GM04504 (cell line): ENCODE measurements at regions not wholly inside any gene's neighbourhood (a gene's known extent, or its start where the extent isn't known, plus 50 kb on each side); places are given as distances from the start of the nearest gene placed in this dataset.

Source experiments
- DNase-seq: peaks from one replicate; pipeline ENCODE4 v3.0.0-alpha.2; 2012; ENCODE audit warnings: low read depth

DNA sequence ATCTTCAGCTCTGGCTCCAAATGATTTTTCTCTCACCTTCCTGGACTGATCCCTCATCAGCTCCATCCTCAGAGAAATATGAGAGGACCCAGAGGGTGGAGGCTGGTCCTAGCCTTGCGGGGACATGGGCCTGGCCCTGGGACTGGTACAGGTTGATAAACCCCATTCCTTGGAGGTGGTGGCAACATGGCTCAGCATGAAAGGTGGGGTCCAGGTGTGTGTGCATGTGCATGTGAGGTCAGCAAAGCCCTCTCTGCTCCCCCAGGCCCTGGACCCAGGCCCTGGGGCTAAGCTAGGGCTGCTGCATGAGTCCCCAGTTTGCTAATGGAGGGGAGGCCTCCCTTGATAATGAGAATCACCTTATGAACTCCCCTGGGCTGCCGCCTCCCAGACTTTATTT is 363.1 kb downstream of the MATN1 start:
- DNase-seq: no peak

DNA sequence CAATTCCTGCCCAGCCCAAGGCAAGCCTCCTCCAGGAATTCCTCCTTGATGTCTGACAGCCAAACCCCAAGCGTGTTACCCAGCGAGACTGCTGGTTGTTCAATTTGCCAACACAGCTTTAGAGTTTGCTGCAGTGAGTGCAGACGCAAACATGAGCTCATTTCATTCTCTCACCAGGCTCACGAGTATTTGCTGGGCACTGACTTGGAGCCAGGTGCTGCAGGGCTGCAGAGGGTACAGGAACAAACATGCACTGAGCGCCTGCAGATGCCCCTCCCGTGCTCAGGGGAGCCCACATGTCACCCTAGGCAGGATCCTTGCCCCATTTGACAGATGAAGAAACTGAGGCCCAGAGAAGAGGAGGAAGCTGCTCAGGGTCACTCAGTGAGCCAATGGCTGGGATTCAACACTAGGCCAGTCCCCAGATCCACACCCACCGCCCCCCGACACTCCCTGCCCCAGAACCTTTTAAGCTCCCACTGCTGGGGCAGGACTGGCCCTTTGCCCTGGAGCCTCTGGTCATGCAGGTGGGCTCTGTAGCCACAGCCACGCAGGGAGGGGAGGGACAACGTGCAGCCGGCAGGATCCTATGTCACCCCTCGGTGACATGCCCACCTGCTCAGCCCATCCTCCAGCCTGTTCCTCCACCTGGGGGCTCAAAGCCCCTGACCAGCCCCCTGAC is 363.7 kb downstream of the MATN1 start:
- no peak for DNase-seq

DNA sequence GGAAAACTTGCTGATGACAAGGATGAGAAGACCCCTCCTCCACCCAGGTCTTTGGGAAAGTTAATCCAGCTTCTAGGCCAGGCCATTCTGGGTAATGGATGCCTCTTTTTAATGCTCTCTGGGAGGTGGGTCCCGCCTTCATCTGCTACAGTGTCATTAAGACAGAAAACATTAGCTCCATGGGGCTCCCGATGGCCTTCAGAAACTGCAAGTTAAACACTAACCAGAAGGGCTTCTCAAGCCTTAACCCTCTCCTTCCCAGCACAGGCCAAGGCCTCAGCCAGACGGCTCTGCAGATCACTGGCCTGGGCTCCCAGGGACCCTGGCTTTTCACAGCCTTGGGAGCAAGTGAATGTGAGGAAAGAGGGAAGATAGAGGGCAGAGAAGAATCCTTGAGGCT is 364.9 kb downstream of the MATN1 start:
- DNase-seq: no peak

DNA sequence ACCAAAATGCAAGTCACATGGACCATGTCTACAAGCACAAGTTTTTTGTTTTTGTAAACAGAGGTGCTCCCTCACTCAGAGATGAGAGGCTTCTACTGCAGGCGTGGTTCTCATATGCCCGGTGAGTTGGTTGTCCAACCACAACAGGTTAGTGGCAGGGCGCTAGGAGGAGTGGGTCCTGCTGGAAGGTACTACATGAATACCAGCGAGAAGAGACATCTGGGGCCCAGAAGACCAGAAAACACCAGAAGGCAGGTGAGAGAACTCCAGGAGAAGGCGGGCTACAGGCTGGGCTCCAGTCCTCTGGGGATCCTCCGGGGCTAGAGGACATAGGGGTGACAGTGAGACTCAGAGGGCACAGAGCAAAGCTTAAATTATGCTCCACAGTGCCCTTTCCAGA is 366.5 kb downstream of the MATN1 start:
- no peak for DNase-seq

GRCh38 chr1:30354410-30354809 is 369.0 kb downstream of the MATN1 start:
- no peak for DNase-seq

DNA sequence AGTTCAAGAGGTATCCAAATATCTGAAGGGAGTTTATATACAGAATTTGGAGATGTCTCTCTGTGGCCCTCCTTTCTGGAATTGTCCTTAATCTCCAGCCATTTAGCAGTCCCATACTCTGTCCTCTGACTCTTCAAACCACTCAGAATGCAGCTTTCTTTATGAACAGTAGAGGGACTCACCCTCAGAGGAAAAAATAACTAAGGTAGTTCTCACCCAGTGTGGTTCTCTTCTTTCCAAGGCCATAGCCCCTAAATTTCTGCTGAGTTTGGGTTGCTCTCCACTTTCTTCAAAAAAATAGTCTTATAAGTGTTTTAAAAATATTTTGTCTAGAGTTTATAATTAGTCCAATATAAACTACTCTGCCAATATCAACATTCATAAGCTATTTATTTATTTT is 369.7 kb downstream of the MATN1 start:
- no peak for DNase-seq

DNA sequence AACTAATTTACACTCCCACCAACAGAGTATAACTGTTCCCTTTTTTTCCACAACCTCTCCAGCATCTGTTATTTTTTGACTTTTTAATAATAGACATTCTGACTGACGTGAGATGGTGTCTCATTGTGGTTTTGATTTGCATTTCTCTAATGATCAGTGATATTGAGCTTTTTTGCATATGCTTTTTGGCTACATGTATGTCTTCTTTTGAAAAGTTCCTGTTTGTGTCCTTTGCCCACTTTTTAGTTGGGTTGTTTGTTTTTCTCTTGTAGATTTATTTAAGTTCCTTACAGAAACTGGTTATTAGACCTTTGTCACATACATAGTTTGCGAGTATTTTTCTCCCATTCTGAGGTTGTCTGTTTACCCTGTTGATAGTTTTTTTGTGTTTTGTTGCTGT is 375.2 kb downstream of the MATN1 start:
- no peak for DNase-seq

GRCh38 chr1:30345491-30346130 is 377.8 kb downstream of the MATN1 start:
- no peak for DNase-seq

DNA sequence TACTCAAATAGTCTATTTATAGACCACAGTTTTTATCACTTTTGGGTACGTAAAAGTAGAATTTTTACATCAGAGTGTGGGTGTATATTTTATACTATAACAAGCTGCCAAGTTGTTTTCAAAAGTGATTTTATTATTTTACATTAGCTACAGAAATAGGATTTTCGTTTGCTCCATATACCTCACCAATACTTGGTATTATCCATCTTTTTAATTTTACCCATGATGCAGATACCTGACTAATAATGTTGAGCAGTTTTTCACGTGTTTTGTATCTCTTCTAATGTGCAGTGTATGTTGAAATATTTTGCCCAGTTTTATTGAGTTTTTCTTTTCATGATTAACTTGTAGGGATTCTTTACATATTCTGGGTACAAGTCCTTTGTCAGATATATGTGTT is 379.8 kb downstream of the MATN1 start:
- no peak for DNase-seq

DNA sequence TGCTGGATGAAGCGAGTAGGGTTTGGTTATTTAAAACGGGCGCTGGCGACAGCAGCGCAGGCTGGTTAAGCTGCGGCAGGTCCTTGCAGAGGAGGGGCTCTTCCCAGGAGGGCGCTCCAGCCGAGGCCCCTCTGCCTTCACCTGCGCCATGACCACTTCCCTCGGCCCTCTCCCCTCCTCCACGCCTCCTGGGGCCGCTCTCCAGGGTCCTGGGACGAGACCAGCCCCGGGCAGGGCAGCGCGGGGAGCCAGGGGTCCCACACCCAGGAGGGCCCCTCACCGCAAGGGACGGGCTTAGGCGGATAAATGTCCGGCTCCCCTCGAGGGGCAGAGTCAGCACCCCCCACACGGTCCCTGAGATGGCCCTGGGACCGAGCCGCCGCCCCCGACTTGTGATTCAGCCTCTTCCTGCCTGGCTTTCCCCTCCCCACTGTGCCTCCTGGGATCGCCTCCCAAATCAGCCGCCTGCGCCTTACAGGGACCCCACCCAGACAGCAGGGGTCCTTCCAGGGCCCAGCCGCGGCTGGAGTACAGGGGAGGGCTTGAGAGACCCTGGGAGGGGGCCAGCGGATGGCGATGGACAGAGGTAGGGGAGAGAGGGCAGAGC is 380.7 kb downstream of the MATN1 start:
- DNase-seq: no peak

DNA sequence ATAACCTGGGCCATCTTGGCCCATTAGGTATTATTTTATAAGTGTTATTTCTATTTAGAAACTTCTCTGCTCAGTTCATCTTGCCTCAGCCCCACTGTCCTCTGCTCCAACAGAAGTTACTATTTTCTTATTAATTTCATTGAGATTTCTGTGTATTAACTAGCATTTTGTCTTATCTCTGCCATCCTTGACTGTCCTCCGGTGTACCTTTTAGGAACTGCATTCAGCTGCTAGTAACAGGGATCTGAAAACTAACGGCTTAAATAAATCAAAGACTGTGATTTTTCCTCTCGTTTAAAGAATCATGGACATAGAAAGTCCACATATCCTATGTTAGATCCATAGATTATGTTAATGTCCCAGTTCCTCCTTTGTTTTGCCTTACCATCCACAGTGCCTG is 382.5 kb downstream of the MATN1 start:
- no peak for DNase-seq

- no peak for DNase-seq
Measured at GRCh38 chr1:30339866-30340265, 383.5 kb downstream of the MATN1 start.

GRCh38 chr1:30338765-30339164 is 384.6 kb downstream of the MATN1 start:
- no peak for DNase-seq

DNA sequence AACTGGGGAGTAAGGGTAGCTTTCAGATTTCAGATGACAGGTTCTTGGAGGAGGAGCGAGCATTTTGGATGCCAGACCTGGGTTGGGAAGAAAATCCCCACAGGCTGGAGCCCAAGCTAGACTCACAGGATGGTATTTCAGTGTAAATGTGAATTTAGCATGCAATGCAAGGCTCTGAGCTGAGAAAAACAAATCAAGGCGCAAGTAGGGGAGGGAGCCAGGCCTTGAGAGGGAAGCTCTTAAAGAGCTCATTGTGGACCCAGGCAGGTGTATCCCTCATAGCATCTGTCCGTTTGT is 386.1 kb downstream of the MATN1 start:
- no peak for DNase-seq

DNA sequence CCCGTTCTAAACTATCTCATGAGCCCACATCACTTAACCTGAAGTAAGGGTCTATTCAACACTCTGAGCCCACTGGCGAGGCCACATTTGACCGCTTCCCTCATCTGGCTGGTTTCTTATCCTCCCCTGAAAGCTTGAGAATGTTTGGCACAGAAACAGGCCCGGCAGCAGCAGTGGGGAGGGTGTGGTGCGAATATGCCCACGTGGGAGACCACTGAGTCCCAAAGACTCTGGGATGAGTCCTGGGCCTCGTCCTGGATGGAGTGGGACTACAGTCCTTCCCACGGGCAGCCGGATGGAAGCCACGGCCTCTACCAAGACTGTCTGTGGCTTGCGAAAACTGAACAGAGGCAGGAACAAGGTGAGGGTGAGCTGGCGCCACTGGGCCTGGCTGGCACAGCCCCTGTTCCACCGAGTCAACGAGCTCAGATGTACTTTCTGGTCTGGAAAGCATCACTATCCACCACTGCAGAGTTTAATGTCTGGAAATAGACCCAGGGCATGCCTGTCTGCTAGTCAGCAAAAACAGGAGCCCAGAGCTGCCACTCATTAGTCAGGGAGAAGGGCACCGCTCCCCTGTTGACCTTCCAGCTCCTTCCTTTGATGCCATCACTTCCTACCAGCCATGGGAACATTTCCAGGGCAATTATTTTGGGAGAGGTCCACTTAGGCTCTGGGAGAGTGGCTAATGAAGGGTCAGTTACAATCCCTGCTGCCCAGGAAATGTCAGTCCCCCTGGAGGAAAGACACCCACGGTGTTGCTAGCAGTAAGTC is 386.6 kb downstream of the MATN1 start:
- no peak for DNase-seq

DNA sequence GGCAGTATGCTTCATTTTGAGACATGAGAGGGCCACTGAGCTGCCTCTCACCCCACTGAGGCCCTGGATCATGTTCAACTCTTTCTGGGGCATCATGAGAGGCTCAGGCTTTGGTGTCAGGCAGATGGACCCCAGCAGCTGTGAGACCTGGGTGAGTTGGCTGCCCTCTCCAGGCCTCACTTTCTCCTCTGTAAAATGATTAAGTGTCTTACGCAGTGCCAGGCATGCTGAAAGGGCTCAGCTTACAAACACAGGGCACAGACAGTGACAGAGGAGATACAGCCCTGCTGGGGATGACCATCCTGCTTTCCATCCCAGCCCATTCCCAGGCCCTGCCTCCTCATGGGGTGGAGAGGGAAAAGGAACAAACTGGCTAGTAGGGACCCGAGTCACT is 387.4 kb downstream of the MATN1 start:
- DNase-seq: no peak

DNA sequence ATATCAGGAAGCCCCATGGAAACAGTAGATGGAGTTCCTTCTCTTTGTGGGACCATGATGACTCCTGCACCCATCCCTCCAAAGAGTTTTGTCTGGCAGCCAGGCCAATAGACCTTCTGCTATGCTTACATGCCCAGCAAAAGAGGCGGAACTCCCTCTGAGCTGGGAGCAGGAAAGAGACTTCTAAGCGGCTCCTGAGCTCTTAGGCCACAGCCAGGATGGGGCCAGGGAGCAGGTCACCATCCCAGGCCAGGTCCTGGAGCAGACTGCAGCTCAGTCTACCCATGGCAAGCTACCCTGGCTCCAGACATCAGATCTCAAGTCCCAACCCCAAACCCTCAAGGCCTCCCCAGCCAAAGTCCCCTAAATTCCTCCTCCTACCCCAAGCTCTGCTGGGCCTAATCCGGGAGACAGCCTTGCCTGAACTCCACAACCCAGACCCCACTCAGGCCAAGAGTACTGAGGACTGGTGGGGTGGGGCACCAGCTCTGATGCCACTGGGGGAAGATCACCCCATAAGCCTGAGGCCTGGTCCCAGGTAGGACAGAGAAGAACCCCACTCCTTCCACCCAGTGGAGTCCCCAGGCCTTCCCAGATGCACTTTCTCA is 387.9 kb downstream of the MATN1 start:
- DNase-seq: no peak

- no peak for DNase-seq
Measured at GRCh38 chr1:30334767-30335166, 388.6 kb downstream of the MATN1 start.

GRCh38 chr1:30332116-30333094 is 391.0 kb downstream of the MATN1 start:
- no peak for DNase-seq

DNA sequence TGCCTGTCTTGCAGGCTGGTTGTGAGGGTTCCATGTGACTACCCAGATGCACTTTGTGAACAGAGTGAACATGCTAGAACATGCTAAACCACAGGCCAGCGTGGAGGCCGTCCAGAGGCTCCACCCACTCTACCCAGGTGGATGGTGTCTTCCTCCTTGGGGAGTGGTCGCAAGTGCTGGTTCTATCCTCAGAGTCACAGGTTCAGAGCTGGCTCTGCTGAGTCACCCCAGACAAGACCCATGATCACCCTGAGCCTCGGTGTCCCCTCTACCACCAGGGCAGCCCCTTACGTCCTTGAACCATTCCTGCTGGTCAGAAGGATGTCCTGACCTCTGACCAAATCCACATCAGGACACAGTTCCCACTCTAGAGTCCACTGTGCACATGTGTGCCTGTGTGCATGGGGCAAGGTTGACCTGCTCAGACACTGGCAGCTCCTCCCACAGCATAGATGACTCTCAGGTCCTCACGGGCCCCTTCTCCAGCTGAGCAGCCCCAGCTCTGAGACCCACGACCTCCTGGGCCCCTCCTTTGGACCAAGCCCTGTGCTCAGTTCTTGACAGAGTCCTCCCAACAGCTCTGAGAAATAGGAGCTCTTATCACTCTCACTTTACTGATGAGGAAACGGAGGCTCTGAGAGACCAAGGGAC is 391.8 kb downstream of the MATN1 start:
- DNase-seq: no peak

- no peak for DNase-seq
Measured at GRCh38 chr1:30330644-30331043, 392.7 kb downstream of the MATN1 start.
